IPS-18a (cell line): ENCODE measurements at regions not wholly inside any gene's neighbourhood (a gene's known extent, or its start where the extent isn't known, plus 50 kb on each side); places are given as distances from the start of the nearest gene placed in this dataset.

Experiments used
- H3K27ac ChIP-seq: one replicate; pipeline ENCODE4 v1.5.1; 2013; ENCODE audit warnings: low read length
- H3K27me3 ChIP-seq: one replicate; pipeline ENCODE4 v1.6.1; 2013; ENCODE audit warnings: mild to moderate bottlenecking, low read length; ENCODE audit not compliant: control insufficient read depth, insufficient read depth
- H3K36me3 ChIP-seq: one replicate; pipeline ENCODE4 v1.6.1; 2013; ENCODE audit warnings: low read depth, low read length; ENCODE audit not compliant: control insufficient read depth
- H3K4me1 ChIP-seq: one replicate; pipeline ENCODE4 v1.6.1; 2013; ENCODE audit warnings: low read depth, low read length; ENCODE audit not compliant: control insufficient read depth
- H3K4me3 ChIP-seq: one replicate; pipeline ENCODE4 v1.5.1; 2013; ENCODE audit warnings: low read length
- H3K9ac ChIP-seq: one replicate; pipeline ENCODE4 v1.6.1; 2013; ENCODE audit warnings: mild to moderate bottlenecking, low read length, moderate library complexity
- H3K9me3 ChIP-seq: one replicate; pipeline ENCODE4 v1.6.1; 2013; ENCODE audit warnings: low read depth, low read length; ENCODE audit not compliant: control insufficient read depth

DNA sequence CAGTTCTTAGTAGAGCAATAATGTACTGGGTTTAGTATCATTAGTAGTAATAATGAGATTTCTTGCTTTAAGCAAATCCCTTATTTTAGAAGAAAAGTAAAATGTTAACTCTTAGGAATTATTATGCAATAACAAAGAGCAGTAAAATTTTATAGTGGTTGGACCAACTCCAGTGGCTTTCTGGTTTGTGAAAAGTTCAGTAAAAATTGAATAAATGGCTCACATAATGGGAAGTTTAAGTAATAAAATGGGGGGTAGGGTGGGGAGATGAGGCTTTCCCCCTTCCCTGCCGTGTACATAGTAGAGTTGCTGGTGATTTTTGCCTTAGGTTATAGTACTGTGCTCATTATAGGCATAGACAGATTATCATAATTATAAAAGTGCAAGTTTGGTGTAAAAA lies 250.5 kb upstream of the ATP2B1 start:
- H3K9me3 ChIP-seq: no peaks in the 10 kb centered on the region
- no peaks in the 10 kb centered on the region for H3K36me3 ChIP-seq
- H3K4me3 ChIP-seq: no peak overlapping the region

DNA sequence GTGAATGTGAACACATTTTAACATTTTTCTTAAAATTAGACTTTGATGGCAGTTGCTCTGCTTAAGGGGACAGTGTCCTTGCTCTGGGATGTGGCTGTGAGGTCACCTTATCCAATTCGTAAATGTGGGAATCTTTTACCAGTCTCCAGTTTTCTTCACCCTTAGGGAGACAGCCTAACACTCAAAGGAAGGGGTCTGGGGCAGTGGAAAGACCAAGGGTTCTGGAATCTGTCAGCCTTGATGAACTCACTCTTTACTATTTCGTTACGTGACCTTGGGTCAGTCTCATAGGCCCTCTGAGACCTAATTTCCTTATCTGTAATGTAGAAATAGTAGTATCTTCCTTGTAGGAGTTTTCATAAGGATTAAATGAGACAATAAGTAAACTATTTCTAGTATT lies 245.6 kb upstream of the ATP2B1 start:
- no peak overlapping the region for H3K27ac ChIP-seq
- H3K4me3 ChIP-seq: no peak overlapping the region
- H3K36me3 ChIP-seq: no peaks in the 10 kb centered on the region
- H3K9ac ChIP-seq: no peak overlapping the region
- no peaks in the 10 kb centered on the region for H3K4me1 ChIP-seq
- H3K27me3 ChIP-seq: no peaks in the 10 kb centered on the region
- H3K9me3 ChIP-seq: no peaks in the 10 kb centered on the region

More for the DNA sequence above, 250.5 kb upstream of the ATP2B1 start:
- Histone ChIP-seq H3K27ac (no peak overlapping the region), H3K27me3 (no peaks in the 10 kb centered on the region), H3K9ac (no peak overlapping the region), H3K4me1 (no peaks in the 10 kb centered on the region)

DNA sequence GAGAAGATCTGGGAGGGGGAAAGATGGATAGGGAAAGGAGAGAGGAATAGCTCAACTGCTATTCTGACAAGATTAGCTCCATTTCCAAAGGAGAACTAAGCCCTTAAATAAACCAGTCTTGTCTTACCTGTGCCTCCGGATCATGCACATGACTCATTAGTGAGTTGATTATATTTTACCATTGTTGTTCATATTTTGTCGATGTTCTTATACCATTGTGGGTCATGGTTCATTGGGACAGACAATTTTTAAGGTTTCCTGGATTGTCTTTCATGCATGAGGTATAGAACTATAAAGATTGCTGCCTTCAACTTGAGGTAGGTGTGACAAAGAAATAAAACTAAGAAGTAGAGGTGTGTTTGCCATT lies 243.0 kb upstream of the ATP2B1 start:
- Histone ChIP-seq H3K27ac (no peak overlapping the region), H3K9me3 (no peaks in the 10 kb centered on the region), H3K4me3 (no peak overlapping the region), H3K4me1 (peaks cover 17% of the 10 kb centered on the region), H3K27me3 (no peaks in the 10 kb centered on the region), H3K9ac (no peak overlapping the region), H3K36me3 (no peaks in the 10 kb centered on the region)

DNA sequence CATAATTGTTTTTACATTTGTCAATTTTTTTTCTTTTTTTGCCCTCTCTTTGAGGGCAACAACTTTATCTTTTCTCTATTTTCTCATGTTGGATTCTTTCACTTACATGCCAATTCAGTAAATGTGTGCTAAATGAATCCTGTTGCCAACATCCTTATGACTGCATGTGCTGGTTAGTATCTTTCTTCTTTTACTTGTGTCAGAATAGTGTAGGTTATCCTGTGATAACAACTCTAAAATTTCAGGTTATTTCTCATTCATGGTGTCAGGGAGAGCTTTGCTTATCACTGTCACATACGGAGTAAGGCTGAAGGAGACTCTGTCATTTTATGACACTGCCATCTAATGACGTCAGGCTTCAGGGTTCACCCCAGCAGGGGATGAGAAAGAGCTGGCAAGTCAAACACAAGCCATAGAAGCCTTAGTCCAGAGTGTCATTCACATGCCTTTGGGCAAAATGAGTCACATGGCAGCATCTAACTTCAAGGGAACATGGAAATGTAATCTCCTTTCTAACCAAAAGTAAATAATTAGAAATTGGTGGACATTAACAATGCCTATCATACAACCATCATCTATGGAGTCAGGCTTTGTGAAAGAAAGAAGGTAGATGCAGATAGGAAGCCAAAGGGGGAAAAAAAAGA lies 242.5 kb upstream of the ATP2B1 start:
- H3K27ac ChIP-seq: no peak overlapping the region
- no peaks in the 10 kb centered on the region for H3K36me3 ChIP-seq

DNA sequence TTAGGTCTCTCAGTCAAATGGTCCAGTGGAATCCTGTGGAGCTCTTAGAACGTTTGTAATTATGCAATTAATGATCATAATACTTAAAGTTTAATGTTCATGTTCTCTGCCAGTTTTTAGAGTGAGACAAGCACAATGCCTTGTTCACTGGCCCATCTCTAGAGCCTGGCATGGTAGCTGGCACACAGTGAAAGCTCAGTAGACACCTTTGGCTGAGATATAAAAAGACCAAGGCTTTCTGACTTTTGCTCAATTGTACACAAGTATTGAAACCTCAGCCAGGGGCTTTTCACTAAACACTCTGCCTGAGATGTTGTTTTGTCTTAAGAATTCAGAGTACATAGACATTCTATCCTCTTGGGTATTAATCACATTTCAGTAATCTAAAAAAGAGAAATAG lies 241.8 kb upstream of the ATP2B1 start:
- H3K4me3 ChIP-seq: no peak overlapping the region
- no peaks in the 10 kb centered on the region for H3K36me3 ChIP-seq
- H3K9me3 ChIP-seq: no peaks in the 10 kb centered on the region
- no peaks in the 10 kb centered on the region for H3K27me3 ChIP-seq
- peaks cover 17% of the 10 kb centered on the region for H3K4me1 ChIP-seq
- H3K27ac ChIP-seq: no peak overlapping the region
- no peak overlapping the region for H3K9ac ChIP-seq

More for the DNA sequence above, 242.5 kb upstream of the ATP2B1 start:
- Histone ChIP-seq H3K4me1 (peaks cover 17% of the 10 kb centered on the region), H3K4me3 (no peak overlapping the region), H3K9ac (no peak overlapping the region), H3K9me3 (no peaks in the 10 kb centered on the region), H3K27me3 (no peaks in the 10 kb centered on the region)

DNA sequence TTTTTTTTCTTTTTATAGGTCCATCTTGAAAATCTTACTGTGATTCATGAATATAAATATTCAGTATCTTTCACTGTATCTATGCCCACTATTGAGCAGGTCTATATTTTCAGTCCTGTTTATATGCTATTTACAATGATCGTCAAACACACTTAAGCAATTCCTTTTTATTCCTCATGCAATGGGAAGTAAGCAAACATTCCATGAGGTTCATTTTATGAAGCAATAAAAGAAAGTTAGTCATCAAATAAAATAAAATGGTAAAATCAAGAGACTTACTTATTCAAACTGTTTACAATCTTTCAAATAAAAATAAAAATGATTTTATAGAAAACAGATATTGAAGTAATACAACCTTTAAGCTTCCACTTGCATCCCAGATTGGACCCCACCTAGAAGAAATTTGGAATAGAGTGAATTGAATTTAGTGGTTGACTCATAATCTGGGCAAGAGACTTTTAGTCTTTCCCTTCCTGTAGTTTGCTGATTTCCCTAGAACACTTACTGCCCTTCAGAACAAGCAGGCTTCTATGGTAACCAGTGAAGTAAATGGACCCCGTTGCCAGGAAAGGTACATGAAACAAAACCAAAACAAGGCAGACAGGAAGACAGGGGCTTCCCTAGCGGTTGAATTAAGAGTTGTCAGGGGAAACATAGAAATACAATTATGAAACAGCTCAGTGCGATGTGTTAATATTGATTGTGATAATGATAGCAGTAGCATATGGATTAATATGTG lies 241.0 kb upstream of the ATP2B1 start:
- H3K4me3 ChIP-seq: no peak overlapping the region
- H3K36me3 ChIP-seq: no peaks in the 10 kb centered on the region
- peaks cover 17% of the 10 kb centered on the region for H3K4me1 ChIP-seq
- no peak overlapping the region for H3K9ac ChIP-seq
- no peaks in the 10 kb centered on the region for H3K9me3 ChIP-seq
- no peaks in the 10 kb centered on the region for H3K27me3 ChIP-seq
- H3K27ac ChIP-seq: no peak overlapping the region

DNA sequence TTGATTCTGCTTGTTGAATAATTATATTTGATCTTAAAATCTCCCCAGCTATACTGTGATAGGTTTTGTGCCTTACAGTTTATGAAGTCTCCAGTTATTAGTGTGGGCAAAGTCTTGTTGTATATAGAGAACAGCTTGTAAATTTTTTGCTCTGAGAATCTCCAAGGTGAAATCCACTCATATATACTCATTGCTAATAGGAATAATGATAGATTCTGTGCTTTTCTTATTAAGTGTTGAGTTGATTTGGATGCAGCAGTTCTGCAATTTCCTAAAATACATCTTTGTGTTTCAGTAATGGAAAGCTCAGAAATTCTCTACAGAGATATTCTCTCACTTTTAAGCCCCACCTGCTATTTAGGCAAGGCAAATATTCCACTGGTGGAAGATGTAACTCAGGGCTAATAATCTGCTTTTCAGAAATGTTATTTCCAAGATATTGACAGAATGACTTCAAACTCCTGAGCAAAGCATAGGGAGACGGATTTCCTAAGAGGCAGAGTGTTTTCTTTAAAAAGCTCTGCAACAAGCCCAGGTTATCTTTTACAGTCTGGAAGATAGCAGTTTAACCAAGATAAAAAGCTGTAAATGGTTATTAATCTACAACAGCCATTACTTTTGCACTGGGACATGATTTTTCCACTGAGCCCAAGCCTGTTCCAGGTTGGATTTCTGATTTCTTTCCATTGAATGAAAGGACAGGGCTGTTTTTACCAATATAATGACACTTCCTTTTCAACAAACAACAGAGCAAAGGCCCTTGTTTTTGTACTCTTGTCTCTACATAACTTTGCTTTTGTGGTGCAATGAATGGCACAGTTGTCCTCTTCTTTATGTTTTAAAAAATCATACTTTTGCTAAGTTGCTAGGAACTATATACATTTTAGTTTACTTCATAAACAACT lies 239.9 kb upstream of the ATP2B1 start:
- H3K9me3 ChIP-seq: no peaks in the 10 kb centered on the region
- no peaks in the 10 kb centered on the region for H3K36me3 ChIP-seq
- H3K27me3 ChIP-seq: no peaks in the 10 kb centered on the region
- no peak overlapping the region for H3K4me3 ChIP-seq
- no peak overlapping the region for H3K27ac ChIP-seq
- peaks cover 17% of the 10 kb centered on the region for H3K4me1 ChIP-seq
- no peak overlapping the region for H3K9ac ChIP-seq

DNA sequence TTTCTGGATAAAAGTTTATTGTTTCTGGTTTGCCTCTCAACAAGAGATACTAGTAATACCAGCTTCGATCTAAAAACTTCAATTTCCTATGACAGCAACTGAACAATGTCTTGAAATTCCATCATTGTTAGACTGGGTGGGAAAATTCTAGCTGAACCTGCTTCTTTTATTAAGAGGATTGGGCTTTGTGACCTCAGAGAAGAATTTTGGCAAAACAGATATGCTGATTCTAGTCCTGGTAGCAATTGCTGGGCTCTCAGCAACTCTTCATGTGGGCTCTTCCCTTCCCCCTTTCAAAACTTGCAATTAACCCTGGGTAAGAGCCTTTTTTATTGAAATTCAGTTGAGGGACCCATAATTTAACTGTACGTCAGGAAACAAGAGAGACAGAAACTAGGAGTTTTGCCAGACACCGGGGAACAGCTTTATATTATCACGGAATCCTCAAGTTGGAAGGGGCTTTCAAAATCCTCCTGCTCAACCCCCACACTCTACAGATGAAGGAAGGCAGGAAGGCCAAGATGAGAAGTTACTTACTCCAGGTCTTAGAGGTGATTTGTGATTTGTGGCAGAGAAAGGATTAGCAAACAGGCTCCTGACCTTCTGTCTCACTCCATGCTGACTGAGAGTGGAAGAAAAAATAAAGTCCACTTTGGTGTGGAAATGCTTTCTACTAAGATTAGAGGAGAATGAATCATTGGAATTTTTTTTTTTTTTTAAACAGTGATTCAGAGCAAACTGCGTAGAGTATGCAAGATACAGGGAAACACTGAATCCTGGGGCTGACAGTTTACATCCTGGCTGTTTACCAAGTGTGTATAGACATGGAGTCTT lies 239.0 kb upstream of the ATP2B1 start:
- Histone ChIP-seq H3K9ac (peak overlapping the region; percentile 25), H3K4me3 (no peak overlapping the region), H3K36me3 (no peaks in the 10 kb centered on the region), H3K27ac (no peak overlapping the region), H3K9me3 (no peaks in the 10 kb centered on the region), H3K4me1 (peaks cover 20% of the 10 kb centered on the region), H3K27me3 (no peaks in the 10 kb centered on the region)

DNA sequence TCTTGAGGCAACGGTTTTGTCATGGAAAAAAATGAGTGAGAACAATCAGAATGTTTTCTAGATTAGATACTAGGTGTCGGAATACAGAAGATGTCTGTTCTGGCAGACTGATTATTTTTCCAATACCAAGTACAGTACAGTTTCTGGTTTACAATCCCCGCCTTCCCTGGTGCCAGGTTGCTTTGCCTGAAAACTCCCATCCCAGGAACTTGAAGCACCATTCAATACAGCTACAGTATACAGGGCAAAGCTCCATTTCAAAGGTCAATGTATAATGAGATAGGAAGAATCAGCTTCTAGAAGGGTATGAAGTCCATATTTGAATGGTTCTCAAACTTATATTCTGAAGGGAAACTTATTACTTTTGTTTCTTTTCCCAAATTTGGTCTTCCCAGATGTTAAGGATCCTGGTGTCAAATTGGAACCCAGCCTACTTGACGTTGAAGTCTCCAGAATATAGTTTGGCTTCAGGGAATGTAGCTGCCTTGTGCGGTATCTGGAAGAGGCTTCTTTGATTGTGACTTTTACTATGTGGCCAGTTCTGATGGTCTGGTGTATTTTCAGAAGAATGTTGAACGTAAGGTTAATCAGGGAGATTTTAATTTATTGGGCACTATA lies 238.0 kb upstream of the ATP2B1 start:
- no peak overlapping the region for H3K27ac ChIP-seq
- H3K36me3 ChIP-seq: no peaks in the 10 kb centered on the region
- H3K4me1 ChIP-seq: peaks cover 21% of the 10 kb centered on the region
- H3K9me3 ChIP-seq: no peaks in the 10 kb centered on the region
- H3K9ac ChIP-seq: no peak overlapping the region
- no peaks in the 10 kb centered on the region for H3K27me3 ChIP-seq
- no peak overlapping the region for H3K4me3 ChIP-seq

DNA sequence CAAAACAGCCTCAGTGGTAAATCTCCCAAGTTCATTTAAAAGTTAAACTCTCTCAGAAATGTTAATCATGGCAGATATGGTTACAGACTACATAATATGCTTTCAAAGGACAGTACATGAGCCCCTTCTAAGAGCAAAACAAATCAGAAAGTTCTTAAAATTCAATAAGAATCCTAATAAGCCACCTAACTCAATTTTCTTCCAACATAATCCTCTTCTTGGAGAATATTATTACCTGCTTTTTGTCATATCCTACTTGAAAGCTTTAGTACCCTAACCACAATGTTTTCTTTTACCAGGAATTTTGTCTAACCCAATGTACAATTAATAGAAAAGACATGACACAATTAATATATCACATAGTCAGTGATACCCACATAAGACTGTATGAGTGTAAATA lies 236.5 kb upstream of the ATP2B1 start:
- H3K4me1 ChIP-seq: peaks cover 21% of the 10 kb centered on the region
- H3K27me3 ChIP-seq: no peaks in the 10 kb centered on the region

More for the DNA sequence above, 236.5 kb upstream of the ATP2B1 start:
- Histone ChIP-seq H3K36me3 (no peaks in the 10 kb centered on the region), H3K4me3 (no peak overlapping the region), H3K27ac (no peak overlapping the region), H3K9me3 (no peaks in the 10 kb centered on the region), H3K9ac (no peak overlapping the region)
